ENCODE measurements at regions not wholly inside any gene's neighbourhood (a gene's known extent, or its start where the extent isn't known, plus 50 kb on each side); places are given as distances from the start of the nearest gene placed in this dataset.

DNA sequence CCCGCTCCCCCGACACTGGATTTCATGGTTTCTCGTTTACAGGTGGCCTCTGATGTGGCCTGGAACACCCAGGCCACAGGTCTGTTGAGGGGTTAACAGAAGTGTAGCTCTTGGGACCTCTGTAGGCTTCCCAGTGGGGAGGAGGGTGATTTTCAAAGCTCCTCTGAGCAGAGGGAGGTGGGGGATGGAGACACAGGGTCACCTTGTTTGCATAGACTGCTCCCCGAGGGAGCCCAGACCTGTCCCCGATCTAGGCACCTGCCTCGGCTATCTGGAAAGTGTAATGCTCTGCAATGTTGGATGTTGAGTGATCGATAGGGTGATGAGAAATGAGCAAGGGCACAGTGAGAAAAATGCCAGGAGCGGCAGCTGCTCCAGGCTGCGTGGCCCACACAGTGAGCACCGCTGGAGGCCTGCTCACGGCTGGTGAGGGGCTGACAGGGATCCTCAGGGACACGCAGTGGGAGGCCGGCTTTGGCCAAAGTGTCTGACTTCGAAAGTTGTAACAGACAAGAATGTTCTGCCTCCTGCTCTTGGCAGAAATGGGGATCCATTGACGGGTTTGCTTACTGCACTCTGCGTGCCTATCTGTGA, 594.1 kb downstream of the BRD1 start:
- no peak for DNase-seq (ENCODE audit: extremely low read depth, low read depth)
- no peak overlapping the region for H3K4me3 ChIP-seq (replicated peaks; ENCODE audit: low read depth, low read length)
- TF ChIP-seq CTCF (IDR thresholded peaks at IDR 0.05; ENCODE audit: low read depth, low read length, missing control alignments) = no peak

DNA sequence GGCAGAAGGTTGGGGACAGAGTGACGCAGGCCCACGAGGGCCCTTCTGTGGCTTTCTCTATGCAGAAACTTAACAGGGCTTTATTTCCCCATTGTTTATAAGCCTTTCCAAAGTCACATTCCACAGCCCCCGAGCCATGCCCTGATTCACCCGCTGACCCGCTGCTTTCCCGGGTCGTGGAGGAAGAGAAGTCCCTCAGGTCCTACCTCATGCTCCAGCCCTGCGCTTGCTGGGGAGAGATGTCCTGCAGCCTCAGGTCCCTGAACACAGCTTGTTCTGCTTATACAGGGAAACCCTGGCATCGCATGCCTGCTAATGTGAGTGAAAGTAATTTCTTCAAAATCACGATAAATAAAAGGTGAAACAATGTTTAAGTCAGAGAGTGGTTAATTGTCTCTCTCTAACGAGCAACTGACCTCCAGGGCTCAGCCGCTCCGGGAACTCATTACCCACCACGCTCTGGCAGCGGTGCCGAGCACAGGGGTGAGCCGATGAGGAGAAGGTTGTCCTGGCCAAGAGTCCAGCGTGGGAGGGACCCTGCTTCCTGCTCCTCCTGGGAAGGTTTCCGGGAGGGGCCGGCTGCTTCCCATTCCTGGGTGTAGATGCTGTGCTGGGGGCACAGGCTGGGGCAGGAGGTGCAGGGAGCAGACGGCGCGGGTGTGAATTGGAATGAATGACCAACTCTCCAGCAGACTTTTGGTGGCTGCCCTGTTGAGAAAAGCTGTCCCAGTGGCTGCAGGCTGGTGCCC, 595.2 kb downstream of the BRD1 start:
- no peak for DNase-seq (ENCODE audit: extremely low read depth, low read depth)
- no peak overlapping the region for H3K4me3 ChIP-seq (replicated peaks; ENCODE audit: low read depth, low read length)
- TF ChIP-seq CTCF (IDR thresholded peaks at IDR 0.05; ENCODE audit: low read depth, low read length, missing control alignments) = no peak

GRCh38 chr22:49230194-49230577, 597.5 kb downstream of the BRD1 start:
- no peak for TF ChIP-seq CTCF (IDR thresholded peaks at IDR 0.05; ENCODE audit: low read depth, low read length, missing control alignments)
- no peak for DNase-seq (ENCODE audit: extremely low read depth, low read depth)
- H3K4me3 ChIP-seq (replicated peaks; ENCODE audit: low read depth, low read length) = no peak overlapping the region

DNA sequence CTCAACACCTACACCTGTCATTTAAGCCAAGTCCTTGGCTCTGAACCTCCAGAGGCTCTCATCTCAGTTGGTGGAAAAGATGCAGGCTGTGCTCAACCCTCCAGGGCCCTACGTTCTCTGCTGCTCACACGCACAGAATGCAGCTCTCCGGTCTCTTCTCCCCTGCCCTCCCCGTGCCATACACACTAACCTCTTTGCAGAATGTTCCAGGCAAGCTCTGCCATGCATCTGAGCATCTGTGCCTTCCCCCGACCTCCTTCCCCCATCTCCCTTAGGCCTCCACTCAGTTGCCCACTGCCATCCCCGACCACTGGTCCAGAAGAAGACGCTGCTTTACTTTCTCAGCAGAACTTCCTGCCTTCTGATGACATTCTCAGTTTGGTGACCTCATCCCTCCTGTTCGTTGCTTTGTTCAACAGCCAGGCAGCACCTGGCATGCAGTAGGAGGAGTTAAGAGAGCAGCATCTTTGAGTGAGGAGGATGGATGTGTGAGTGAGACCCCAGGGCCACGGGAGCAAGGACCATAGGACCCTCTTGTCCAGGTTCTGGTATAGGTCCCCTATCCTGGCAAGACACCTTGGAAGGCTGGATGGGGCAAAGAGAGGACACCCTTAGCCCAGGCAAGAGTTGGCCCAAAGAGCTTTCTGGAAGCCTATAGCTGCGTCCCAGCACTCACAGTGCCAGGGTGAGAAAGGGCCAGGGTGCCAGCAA, 598.0 kb downstream of the BRD1 start:
- no peak for TF ChIP-seq CTCF (IDR thresholded peaks at IDR 0.05; ENCODE audit: low read depth, low read length, missing control alignments)
- no peak for DNase-seq (ENCODE audit: extremely low read depth, low read depth)
- H3K4me3 ChIP-seq (replicated peaks; ENCODE audit: low read depth, low read length) = no peak overlapping the region

GRCh38 chr22:49228431-49229037, 599.1 kb downstream of the BRD1 start:
- no peak for TF ChIP-seq CTCF (IDR thresholded peaks at IDR 0.05; ENCODE audit: low read depth, low read length, missing control alignments)
- no peak overlapping the region for H3K4me3 ChIP-seq (replicated peaks; ENCODE audit: low read depth, low read length)
- no peak for DNase-seq (ENCODE audit: extremely low read depth, low read depth)

GRCh38 chr22:49227670-49228069, 600.0 kb downstream of the BRD1 start:
- H3K4me3 ChIP-seq (replicated peaks; ENCODE audit: low read depth, low read length) = no peak overlapping the region
- TF ChIP-seq CTCF (IDR thresholded peaks at IDR 0.05; ENCODE audit: low read depth, low read length, missing control alignments) = no peak
- no peak for DNase-seq (ENCODE audit: extremely low read depth, low read depth)
